NCI-H69 (cell line): ENCODE measurements at regions not wholly inside any gene's neighbourhood (a gene's known extent, or its start where the extent isn't known, plus 50 kb on each side); places are given as distances from the start of the nearest gene placed in this dataset.
"Not testable (repeated sequence)": the region's sequence is repeated elsewhere in the genome, so short reads cannot be mapped to it uniquely, and the experiment has no call there.

Experiments used
- DNase-seq: peaks from one replicate; lab custom pipeline; 2025; lab: John Stamatoyannopoulos, UW

DNA sequence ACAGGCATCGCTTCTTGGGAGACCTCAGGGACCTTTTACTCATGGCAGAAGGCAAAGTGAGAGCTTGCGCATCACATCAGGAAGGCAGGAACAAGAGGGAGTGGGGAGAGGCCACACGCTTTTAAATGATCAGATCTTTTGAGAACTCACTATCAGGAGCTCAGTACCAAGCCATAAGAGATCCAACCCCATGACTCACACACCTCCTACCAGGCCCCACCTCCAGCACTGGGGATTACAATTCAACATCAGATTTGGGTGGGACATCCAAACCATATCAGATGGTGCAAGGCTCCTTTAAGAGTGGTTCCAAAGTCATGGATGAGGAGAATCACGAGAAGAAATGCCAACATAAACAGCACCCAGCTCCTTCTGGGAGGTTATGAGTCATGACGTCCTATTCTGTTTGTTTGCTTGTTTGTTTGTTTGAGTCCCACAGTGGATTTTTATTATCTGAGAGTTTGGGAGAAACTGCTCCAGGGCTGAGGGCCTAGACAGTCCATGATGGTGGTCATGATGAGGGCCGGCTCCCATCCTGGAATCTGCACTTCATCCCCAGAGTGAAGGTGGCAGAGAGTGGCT is 453.5 kb downstream of the GADD45G start:
- DNase-seq, result no peak

DNA sequence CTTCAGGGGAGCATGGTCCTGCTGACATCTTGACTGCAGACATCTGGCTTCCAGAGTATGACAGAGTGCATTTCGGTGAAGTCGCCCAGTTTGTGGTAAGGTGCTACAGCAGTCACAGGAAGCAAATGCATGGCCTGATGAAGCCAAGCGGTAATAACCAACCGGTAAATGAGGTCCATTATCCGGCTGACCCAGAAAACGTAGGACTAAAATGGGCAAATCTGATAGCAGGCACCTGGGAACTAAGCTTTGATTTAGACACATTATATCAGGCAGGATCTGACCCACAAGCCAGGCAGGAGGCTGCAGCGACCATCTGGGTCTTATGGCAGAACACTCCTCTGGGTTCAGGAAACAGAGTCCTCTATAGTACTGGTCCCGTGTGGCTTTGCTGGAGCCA is 454.6 kb downstream of the GADD45G start:
- DNase-seq, result no peak

DNA sequence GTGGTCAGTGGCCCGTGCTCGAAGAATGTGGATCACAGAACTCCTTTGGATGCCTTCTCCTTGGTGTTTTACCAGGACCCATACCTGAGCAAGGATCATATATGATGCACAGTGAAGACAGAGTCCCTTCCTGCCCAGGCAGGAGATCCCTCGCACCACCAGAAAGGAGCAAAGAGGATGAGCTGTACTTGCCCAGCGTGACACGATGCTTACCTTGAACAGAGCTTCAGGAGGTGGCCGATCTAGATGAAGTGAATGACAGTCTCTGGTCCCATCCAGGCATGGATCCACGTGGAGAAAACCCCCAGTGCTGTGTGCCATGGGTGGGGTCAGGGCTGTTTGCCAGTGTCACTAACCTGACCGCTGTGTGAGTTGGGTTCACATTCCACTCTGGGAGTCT is 455.4 kb downstream of the GADD45G start:
- DNase-seq, result no peak

DNA sequence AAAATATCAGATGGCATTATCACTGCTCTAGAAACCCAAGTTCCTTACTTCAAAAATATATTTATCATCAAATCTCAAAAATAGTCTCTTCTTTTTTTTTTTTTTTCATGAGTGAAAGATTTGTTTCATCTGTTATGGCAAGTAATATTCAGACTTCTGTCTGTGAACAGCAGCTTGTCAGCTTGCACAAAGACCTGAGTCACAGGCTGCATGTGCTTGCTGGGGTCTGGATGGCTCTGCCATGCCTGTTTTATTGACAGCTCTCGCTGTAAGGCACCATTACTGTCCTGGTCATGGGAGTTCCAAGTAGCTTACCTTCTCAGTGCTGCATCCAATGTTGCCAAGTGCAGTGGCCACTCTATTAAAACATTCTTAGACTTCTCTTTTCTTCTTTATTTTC is 456.4 kb downstream of the GADD45G start:
- no peak for DNase-seq

DNA sequence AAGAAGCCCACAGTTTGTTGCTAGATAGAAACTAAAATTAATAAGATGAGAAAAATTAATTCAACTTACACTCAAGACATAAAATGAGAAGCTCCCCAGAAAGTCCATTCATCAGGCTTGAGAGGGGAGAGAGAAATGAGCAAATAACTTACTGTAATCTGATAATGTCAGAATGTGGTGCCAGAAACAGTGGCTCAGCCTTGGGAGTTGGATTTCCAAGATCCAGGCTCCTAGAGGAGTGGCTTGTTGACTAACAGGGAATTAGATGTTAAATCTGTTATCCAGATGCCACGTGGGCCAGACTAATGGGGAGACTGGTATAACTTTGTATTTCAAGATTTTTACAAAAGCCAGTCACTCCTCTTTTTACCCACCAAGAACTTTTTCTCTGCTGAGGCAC is 458.2 kb downstream of the GADD45G start:
- DNase-seq, result no peak

DNA sequence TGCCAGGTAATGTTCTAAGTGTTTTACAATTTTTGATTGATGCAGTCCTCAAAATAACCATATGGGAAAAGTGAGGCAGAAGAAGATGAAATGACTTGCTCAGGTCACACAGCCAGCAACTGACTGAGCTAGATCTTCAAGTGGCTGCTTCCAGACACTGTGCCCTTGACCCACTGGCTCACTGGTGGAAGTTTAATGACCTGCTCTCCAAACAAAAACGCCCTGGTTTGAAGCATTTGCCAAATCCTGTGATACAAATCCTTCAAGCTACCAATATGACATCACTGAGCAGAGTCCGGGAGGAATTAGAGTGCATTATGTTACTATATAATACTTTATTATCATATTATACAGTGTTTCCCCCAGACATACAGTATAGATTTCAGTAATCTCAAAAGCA is 459.4 kb downstream of the GADD45G start:
- no peak for DNase-seq

DNA sequence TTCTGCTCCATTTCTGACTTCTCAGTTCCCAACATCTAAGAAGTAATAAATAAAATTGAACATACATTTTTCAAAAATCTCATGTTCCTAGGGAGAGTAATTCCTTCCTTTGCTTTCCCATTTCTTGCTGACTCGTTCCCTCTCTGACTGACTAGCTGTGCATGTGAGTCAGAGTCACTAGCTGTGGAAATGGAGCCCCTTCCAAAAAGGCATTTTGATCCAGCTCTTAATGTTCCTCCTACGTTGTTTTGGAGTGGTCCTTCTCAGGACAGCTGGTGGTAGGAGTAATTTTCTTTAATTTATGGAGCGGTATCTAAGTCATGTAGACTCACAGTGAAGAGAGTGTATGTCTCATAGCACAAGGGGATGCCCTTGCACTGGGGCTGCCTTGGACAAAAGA is 460.2 kb downstream of the GADD45G start:
- no peak for DNase-seq

DNA sequence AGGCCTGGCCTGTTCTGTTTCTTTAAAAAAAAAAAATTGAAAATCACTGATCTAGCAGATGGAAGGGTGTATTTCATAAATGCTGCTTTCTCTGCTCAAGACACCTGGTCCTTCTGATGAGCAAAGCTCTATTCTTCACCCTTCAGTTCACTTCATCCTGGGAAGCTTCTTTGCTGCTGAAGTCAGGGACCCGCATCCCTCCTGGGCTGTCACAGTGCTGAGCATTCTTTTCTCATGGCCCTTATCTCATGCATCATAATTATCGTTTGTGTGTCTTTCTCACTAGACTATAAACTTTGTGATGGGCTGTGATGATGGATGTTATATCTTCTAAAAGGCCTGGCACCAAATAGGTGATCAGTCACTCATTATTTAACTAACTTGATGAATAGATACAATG is 461.0 kb downstream of the GADD45G start:
- DNase-seq, result peak; percentile 81

DNA sequence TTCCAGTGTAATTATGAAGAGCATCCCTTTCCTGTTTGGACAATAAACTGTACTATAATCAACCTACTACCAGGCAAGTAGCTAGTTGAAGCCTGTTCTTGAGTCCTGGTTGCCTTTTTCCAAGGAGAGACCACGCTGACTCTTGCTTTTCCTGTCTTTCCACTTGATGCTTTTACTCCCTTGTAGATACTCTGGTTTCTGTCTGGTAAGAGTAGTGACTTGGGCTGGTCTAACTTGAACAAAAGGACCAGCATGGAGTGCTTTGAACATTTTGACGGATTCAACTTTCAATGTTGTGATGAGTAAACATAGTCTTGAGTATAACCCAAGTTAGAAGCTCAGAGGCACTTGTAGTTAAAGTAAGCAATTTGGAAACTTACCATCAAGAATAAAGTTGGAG is 464.3 kb downstream of the GADD45G start:
- DNase-seq, result no peak

DNA sequence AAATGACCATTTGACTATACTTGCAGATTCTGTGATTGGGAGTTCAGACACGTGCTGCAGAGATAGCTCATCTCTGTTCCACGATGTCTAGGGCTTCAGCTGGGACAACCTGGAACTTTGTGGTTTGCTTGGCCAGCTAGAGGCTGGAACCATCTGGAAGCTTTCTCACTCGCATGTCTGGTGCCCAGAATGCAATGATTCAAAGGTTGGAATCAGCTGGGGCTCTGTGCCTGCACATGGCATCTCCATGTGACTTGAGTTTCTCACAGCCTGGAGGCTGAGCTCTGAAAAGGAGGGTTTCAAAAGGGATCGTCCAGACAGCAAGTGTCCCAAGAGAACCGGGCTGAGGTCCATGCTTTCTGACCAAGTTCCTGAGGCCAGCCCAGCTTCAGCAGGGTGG is 465.2 kb downstream of the GADD45G start:
- DNase-seq, result no peak

DNA sequence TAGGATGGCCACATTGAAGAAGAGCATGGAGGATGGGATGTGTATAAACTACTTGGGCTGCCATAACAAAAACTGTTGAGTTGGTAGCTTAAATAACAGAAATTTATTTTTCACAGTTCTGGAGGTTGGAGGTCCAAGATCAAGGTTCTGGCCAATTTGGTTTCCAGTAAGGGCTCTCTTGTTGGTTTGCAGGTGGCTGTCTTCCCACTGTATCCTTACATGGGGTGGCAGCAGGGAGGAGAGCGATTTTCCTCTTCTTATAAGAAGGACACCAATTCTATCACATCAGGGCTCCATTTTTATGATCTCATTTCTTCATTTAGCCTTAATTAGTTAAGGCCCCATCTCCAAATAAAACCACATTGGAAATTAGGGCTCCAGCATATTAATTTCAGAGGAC is 465.7 kb downstream of the GADD45G start:
- no peak for DNase-seq

DNA sequence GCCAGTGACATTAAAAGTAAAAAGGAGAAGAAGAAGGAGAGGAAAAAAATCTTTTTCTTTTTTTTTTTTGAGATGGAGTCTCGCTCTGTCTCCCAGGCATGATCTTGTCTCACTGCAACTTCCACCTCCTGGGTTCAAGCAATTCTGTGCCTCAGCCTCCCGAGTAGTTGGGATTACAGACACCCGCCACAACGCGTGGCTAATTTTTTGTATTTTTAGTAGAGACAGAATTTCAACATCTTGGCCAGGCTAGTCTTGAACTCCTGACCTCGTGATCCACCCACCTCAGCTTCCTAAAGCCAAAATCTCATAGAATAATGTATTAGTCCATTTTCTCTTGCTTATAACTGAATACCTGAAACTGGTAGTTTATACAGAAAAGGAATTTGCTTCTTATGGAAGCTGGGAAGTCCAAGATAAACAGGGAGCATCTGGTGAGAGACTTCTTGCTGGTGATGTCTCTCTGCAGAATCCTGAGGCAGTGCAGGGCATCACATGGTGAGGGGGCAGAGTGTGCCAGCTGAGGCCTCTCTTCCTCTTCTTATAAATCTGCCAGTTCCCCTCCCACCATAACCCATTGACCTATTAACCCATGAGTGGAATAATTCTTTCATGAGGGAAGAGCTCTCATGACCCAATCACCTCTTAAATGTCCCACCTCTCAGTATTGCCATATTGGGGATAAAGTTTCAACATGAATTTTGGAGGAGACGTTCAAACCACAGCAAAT is 466.3 kb downstream of the GADD45G start:
- DNase-seq, result peak; percentile 70

DNA sequence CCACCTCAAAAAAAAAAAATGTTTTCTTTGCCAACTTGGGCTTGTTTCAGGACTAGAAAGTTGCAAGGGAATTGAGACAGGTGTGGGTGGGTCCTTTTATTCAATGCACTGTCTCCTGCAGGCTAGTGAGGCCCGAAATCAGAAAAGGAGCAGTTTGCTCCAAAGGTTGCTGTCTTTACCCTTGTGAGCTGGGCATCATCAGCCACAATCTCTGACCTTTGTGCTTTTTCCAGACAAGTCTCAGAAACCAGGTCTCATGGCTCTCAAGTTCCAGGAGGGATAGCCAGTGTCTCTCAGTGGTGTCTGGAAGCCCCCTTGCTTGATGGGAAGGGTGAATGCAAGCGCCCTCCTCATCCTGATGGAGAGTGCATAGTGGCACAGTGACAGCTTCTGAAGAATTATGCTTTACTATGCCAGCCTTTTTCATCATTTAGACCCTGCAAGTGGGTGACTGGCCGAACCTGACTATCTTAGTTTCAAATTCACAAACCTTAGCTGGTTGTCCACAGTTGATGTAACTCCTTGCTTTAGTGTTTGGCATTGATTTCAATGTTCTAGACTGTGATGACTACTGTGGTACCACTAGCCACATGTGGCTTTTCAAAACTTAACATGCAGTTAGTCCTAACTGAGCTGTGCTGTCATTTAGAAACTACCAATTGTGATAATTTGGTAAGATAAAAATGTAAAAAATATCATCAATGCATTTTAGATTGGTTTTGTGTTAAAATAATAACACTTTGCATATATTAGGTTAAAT is 468.6 kb downstream of the GADD45G start:
- DNase-seq, result no peak

DNA sequence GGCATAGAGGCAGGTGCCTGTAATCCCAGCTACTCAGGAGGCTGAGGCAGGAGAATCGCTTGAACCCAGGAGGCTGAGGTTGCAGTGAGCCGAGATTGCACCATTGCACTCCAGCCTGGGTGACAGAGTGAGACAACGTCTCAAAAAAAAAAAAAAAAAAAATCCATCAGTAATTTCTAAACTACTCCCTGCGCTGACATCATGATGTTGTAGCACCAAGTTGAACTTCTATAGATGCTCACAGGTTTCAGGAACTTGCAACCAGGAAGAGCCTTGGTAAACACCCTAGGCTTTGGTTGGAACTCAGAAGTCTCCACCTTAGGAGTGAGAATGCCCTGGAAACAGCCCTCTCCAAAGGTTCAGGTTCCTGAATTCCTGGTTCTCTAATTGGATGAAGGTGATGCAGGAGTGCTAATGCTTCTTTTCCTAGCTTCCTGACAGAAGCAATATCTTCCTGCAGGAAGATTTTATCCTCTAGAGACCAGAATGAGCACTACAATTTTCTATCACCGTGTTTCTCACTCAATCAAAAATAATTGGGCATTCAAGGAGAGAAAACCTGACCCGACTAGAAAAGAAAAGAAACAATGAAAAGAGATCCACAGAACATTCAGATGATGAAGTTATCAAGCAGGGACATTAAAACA is 469.6 kb downstream of the GADD45G start:
- peak; percentile 49 for DNase-seq

DNA sequence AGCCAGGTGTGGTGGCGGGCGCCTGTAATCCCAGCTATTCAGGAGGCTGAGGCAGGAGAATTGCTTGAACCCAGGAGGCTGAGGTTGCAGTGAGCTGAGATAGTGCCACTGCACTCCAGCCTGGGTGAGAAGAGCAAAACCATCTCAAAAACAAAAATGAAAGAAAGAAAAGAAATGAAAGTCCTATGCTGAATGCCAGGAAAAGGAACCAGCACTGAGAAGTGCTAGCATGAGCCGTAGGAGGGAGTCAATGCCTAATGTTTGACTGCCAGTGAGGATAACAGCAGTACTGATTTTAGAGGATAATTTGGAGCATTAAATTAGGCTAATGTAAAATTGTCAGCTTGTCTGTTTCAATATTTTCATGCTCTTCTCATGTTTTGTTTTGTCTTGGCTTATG is 472.8 kb downstream of the GADD45G start:
- not testable (repeated sequence) for DNase-seq

DNA sequence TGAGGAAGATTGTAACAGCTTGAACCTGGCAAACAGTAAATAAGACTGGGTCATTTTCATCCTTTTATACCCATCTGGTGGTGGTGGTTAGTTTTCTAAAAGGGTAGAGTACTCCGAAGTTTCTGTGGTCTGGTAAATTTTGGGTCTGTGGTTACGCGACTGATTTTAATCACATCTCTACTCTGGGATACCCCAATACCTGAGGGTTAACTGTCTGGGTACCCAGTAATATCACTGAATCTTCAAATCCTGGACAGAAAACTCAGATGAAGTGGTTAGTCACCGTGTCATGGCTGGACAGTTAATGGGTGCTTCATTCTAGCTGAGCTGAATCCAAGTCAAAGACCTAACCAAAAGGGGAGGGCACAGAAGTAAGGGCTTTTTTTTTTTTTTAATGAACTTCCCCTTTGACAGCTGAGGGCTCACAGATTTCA is 474.2 kb downstream of the GADD45G start:
- no peak for DNase-seq

DNA sequence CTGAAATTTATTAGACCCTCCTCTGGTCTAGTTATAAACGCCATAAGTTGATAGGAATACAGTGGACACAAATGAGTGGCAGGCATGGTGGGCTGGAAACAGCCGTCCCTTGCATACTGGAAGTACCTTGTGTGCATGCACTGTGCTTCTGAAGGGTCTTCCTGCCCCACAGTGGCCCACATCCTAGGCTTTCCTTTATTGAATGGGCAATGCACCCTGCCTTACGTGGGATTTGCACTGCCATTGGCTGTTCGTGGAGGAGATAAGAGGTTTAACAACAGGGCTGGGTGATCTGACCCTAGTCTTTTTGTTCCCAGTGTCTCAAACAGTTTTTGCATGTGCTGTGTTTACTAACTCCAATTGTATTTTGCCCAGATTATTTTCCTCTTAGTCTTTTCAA is 480.8 kb downstream of the GADD45G start:
- DNase-seq, result no peak

DNA sequence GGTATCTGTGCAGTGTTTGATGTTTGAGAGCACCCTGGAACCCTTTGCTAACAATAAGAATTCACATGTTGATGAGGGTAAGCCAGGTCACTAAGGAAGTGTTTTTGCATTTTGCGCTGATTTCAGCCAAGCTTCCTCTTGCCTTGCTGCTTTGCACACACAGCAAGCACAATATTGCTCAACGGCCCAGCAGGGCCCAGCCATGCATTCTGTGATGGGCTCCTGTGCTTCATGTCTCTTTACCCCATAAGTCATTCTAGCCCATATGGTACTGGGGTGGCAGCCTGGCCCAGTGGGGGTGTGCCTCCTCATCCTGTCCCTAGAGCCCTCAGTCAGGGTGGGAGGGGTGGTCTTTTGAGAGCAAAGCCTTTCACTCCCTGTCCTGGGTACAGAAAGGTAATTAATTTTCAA is 481.3 kb downstream of the GADD45G start:
- peak; percentile 57 for DNase-seq

DNA sequence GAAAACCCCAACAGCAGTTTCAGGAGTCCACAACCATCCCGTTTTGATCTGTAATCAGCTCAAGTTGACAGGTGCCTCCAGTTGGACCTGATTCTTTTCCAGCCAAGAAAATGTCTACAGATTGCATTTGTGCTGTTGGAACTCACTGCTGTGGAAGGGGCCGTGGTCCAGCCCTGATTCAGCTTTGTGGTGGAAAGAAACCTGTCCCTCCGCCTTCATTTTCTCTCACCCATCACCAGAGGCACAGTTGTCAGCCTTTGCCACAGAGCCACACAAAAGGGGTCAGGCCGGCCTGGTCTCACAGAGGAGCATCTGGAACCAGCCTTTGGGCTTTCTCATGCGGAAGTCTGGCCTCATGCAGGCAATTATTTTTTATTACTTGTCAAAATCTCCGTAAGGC is 483.6 kb downstream of the GADD45G start:
- DNase-seq, result no peak

DNA sequence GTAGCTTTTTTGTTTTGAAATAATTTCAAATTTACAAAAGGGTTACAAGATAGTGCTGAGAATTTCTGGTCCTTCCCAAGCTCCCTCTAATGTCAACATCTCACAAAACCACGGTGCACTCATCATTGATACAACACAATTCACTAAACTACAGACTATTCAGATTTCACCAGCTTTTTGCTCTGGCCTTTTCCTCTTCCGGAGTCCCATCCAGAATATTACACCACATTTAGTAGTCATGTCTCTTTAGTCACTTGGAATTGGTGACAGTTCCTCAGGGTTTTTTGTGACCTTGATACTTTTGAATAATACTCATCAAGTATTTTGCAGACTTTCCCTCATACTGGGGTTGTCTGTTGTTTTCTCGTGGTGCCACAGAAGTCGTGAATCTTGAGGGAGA is 484.0 kb downstream of the GADD45G start:
- DNase-seq, result no peak

DNA sequence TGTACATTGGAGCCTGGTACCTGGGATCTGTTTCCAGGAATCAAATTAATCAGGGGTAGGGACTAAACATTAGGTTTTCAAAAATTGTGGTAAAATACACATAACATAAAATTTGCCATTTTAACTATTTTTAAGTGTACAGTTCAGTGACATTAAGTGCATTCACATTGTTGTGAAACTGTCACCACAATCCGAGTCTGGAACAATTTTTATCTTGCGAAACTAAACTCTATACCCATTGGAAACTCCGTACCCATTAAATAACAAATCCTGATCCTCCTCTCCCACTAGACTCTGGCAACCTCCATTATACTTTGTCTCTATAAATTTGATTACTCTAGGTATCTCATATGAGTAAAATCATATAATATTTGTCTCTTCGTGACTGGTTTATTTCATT is 486.2 kb downstream of the GADD45G start:
- no peak for DNase-seq

DNA sequence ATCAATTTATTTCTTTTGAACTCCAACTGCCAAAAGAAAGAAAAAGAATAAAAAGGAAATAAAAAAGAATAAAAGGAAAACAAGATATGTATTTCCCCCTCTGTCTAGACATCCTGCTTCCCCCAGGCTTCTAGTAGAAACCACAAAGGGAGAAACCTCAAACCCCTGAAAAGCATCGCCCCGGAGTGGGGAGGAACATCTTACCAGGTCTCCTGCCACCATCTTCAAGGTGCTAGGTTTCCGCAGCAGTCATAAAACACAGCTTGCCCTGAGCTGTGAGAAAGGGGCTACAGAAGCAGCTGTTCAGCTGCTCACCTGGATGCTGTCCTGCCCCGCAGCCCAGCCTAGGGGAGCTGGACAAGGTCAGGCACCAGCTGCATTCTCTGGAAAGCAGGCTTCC is 487.7 kb downstream of the GADD45G start:
- DNase-seq, result no peak

DNA sequence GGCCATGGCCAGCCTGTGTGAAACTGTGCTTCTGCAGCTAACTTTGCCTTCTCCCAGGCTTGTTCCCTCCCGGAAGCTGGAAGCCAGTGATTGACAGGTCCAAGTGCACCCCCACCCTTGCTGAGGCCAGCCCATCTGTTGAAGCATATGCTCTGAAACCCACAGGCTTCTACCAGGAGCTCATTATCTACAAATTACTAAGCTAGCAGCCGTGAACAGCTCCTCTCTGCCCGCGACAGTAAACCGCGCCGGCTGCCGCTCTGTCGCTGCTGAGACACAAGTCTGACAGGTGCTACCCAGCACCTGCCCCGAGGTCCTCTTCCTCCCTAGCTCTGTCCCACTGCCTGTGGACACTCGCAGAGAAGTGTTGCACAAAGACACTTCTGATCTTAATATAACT is 490.9 kb downstream of the GADD45G start:
- peak; percentile 98 for DNase-seq
